Occipital lobe (tissue), 1 donor: ENCODE measurements at regions not wholly inside any gene's neighbourhood (a gene's known extent, or its start where the extent isn't known, plus 50 kb on each side); places are given as distances from the start of the nearest gene placed in this dataset.

ENCODE experiments used
- DNase-seq: peaks from one replicate; lab custom pipeline; 2025; lab: John Stamatoyannopoulos, UW

GRCh38 chr2:149924549-149925213, 337.1 kb upstream of the MMADHC start:
- no peak for DNase-seq

DNA sequence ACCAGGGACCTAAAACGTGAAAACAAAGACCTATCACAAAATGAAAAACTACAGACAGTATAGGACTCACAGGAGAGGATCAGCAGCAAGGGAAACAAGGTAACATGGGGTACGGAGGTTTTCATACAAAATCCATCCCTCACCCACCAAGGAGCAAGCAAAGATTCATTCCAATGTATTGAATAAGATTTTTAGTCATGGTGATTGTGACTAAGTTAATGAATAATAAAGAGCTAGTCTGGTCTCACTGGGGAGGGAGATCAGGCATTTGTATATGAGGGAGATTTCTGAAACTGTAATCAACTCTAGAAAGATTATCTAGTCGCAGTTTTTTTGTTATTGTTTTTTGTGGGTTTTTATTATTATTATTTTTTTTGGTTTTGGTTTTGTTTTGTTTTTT, 336.5 kb upstream of the MMADHC start:
- DNase-seq, result no peak

GRCh38 chr2:149921911-149922616, 334.5 kb upstream of the MMADHC start:
- no peak for DNase-seq

- no peak for DNase-seq
Observed at GRCh38 chr2:149920389-149920788, 332.8 kb upstream of the MMADHC start.

DNA sequence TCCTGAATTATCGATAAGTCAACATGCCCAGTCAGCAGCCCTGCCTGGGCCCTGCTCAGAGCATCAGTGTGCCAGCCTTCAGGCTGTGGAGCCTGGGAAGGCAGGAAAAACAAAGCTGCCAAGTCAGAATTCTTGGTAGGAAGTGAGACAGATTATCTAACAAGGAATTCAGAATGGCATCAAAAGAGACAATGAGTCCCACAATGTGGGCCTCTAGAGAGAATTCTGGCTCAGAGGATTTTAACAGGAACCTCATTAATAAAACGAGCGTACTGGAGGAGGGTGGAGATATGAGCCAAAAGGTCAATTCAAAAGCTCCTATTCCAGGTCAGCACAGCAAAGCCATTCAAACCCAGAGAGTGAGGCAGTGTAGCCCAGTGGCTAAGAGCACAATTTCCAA, 327.6 kb upstream of the MMADHC start:
- DNase-seq, result no peak

DNA sequence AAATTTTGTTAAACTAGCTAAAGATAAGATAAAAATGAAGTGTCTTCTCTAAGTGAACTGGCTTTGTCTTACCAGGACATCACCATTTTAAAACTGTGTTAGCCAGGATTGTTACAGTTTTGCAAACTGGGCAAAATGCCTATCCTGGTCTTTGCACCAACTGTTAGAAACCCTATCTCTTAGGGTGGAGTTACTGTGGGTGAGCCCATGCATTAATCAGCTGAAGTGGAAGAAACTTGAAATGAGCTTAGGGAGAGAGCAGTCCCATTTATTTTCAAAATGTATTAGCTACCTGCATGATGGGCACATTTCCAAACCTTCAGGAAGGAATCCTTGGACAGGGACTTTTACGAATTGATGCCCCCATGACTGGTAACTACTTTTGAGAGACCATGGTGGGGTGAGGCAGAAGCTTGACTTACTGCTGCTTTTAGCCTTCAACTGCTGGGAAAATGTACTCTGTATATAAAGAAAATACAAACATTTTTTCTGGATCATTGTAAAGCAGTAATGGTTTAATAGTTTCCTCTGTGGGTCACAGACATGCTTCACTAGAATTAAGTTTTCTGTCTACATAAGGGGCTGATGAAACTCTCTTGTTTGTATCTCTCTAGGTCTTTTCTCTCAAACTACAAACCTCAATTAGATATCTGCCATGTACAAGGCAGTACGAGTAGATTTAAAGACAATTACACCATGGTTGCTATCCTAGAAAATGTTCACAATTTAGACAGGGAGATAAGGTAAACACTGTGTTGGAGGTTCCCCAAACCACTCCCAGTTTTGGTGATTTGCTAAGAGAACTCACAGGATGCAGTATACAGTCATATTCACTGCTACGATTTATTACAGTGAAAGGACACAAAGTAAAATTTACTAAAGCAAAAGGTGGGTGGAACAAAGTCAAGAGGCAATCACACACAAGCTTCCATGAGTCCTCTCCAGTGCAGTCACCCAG, 321.4 kb upstream of the MMADHC start:
- no peak for DNase-seq

DNA sequence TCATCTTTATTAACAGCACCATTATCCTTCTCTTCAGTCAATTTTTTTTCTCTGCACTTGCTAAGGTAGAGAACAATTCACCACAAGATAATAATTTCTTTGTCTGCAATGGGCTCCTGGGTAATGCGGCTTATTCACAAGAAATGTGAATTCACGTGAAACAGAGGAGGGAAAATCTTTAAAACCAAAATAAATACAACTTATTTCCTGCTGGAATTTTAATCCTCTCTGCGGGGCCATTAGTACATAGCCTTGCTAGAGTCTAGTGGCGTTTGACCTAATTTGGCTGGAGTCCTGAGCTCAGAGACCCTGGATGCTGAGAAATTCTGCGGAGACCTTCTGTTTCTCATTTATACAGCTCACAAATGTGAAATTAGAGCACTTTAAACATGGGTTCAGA, 319.3 kb upstream of the MMADHC start:
- no peak for DNase-seq

- DNase-seq, result no peak
Observed at GRCh38 chr2:149904352-149905175, 317.0 kb upstream of the MMADHC start.

DNA sequence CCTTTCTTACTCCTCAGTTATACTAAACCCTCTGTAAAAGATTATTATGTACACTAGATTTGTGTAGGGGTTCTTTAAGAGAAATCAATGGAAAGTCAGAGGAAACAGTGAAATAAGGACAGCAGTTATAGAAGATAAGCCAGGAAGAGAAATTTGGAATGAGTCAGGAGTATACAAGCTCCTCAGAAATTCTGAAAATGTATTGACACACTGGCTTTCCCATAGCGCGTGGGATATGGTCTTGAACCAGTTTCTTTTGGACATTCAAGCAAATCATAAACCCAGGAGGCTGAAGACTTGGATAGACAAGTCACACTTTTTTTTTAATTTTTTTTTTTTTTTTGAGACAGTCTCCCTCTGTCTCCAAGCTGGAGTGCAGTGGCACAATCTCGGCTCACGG, 316.1 kb upstream of the MMADHC start:
- no peak for DNase-seq

- DNase-seq, result no peak
Observed at GRCh38 chr2:149902081-149902480, 314.5 kb upstream of the MMADHC start.

GRCh38 chr2:149901231-149901859, 313.8 kb upstream of the MMADHC start:
- no peak for DNase-seq

DNA sequence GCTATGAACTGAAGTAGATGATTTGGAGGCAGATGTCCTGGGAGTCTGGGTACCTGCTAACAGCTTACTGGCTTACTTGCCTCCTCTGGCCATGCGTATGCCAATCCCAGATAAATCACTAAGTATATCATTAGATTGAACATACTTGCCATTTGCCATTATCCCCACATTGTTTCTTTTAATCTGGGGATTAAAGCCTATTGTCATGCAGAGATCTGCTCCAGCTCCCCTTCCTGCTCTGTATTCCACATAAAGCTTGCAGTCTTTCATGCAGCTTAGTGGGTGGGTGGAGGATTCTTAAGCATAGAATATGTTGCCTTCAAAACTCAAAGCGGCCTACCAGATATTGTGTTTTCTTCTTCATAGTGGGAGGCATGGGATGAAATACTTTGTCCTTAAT, 311.8 kb upstream of the MMADHC start:
- DNase-seq, result no peak

- DNase-seq, result no peak
Observed at GRCh38 chr2:149894760-149895159, 307.2 kb upstream of the MMADHC start.

GRCh38 chr2:149894226-149894625, 306.7 kb upstream of the MMADHC start:
- DNase-seq, result no peak

GRCh38 chr2:149892563-149892962, 305.0 kb upstream of the MMADHC start:
- no peak for DNase-seq

DNA sequence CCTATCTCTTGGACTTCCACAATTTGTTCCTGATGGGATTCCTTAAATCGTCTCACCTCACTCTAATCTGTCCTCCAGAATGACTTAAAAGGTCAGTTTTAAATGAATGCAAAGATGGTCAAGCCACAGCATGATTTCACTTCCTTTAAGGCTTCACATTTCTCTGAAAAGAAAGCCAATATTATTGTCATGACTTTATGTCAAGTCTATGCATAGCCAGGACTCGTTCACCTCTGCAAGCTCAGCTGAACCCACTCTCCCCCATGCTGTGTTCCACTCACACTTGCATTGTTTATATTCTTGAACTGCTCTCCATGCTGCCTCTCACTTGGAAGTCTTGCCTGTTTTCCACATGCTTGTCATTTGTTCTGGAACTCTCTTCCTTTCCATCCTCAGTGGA, 298.4 kb upstream of the MMADHC start:
- no peak for DNase-seq

DNA sequence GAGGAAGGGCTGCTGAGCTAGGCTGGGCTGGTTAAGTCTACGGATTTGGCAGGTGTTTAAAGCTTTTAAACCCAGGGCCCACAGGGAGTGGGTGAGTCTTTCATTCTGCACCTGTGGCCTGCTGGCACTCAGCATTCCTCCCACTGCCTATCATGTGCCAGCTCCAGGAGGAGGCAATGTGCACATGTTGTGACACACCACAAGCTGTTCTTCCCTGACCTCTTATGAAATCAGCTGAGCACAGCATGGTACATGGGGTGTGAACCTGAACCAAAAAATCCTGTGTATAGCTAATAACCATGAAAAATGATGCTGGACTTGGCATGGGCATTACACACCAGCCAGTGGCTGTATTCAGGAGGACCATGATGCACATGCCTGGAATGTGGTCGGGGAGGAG, 297.9 kb upstream of the MMADHC start:
- DNase-seq, result no peak

DNA sequence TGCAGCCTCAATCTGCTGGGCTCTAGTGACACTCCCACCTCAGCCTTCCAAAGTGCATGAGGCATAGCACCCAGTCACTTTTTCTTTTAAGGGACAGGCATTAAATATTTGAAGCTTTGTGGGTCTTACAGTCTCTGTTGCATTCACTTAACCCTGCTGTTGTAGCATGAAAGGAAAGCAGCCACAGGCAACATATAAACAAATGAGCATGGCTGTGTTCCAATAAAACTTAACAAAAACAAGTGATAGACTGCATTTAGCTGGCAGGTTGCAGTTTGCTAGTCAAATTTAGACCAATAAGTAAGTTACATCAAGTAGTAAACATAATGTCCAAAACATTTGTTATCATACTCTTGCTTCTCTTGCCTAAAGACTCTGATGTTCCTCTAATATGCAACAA, 297.3 kb upstream of the MMADHC start:
- no peak for DNase-seq

DNA sequence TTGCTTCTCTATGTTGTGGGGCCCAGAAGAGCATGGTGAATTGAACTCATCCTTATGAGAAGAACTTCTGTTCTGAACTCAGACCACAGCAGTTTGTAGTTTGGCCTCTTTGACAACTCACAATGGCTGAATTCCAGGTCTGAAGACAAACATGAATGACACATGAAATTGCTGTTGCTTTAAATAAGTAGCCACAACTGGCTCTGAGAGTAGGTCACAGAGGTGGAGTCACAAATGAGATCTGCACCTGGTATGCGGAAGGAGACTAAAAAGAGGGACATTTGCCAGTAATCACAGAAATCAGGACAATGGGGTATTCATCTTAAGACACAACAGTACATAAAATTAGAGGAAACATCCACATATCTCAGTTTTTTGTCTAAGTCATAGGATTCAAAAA, 290.3 kb upstream of the MMADHC start:
- DNase-seq, result no peak

- DNase-seq, result no peak
Observed at GRCh38 chr2:149877074-149877473, 289.5 kb upstream of the MMADHC start.

DNA sequence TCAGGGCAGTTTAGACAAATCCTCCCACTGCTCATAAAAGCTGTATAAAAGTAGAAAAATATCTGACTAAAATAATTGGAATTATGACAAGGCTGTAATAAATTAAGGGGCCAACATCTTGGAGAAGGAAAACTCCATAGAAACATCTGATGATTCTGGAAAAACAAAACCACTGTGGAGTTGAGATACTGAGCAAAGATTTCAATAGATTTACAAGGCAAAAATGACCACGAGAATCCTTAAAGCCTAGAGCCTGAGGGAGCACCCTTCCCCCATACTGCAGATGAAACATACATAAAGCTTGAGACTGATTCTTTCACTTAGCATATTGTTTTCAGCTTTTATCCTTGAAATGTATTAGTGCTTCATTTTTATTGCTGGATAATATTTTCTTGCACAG, 286.4 kb upstream of the MMADHC start:
- DNase-seq, result no peak
